DND-41 (cell line): ENCODE measurements at regions not wholly inside any gene's neighbourhood (a gene's known extent, or its start where the extent isn't known, plus 50 kb on each side); places are given as distances from the start of the nearest gene placed in this dataset.
"Not testable (repeated sequence)": the region's sequence is repeated elsewhere in the genome, so short reads cannot be mapped to it uniquely, and the experiment has no call there.

Experiments used
- ATAC-seq: fragments of 200-7000 bp; cut with Tn5 transposase; 3 replicates; pipeline ENCODE4 v1.9.1; 2021; ENCODE audit warnings: low read depth; ENCODE audit not compliant: insufficient read depth
- DNase-seq: peaks from one replicate; pipeline ENCODE4 v3.0.0-alpha.2; 2020
- H2AFZ ChIP-seq: 2 replicates; pipeline ENCODE4 v1.6.0; 2012; ENCODE audit warnings: low read depth, low read length
- H3K27ac ChIP-seq: 2 replicates; pipeline ENCODE4 v1.5.1; 2012; ENCODE audit warnings: low read length, inconsistent platforms
- H3K27me3 ChIP-seq: fragments of 200-600 bp; sonication (generic); 2 replicates; pipeline ENCODE4 v1.6.0; 2012; ENCODE audit warnings: low read length, mild to moderate bottlenecking, inconsistent platforms; ENCODE audit not compliant: insufficient read depth, poor library complexity
- H3K36me3 ChIP-seq: 2 replicates; pipeline ENCODE4 v1.5.1; 2012; ENCODE audit warnings: low read length, inconsistent platforms; ENCODE audit not compliant: insufficient read depth
- H3K4me1 ChIP-seq: 2 replicates; pipeline ENCODE4 v1.5.1; 2012; ENCODE audit warnings: mild to moderate bottlenecking, low read length; ENCODE audit not compliant: insufficient read depth
- H3K4me2 ChIP-seq: 2 replicates; pipeline ENCODE4 v1.6.0; 2012; ENCODE audit warnings: mild to moderate bottlenecking, moderate library complexity, low read length, inconsistent platforms; ENCODE audit not compliant: insufficient read depth
- H3K4me3 ChIP-seq, 2 experiments: fragments of 200-600 bp in 1 of 2; shearing (Covaris generic) in 1 of 2; 2 replicates each; pipeline ENCODE4 v1.5.1; 2012 to 2016; ENCODE audit warnings: inconsistent platforms in 2 of 2, low read length in 2 of 2, mild to moderate bottlenecking in 2 of 2, low read depth in 1 of 2, moderate library complexity in 1 of 2
- H3K79me2 ChIP-seq: 2 replicates; pipeline ENCODE4 v1.6.0; 2012; ENCODE audit warnings: low read length, inconsistent platforms; ENCODE audit not compliant: insufficient read depth
- H3K9ac ChIP-seq: 2 replicates; pipeline ENCODE4 v1.6.0; 2012; ENCODE audit warnings: low read depth, mild to moderate bottlenecking, inconsistent platforms, low read length, moderate library complexity
- H3K9me3 ChIP-seq: 2 replicates; pipeline ENCODE4 v1.5.1; 2012; ENCODE audit warnings: low read length, moderate library complexity, mild to moderate bottlenecking, inconsistent platforms; ENCODE audit not compliant: insufficient read depth, severe bottlenecking
- H4K20me1 ChIP-seq: 2 replicates; pipeline ENCODE4 v1.6.0; 2012; ENCODE audit warnings: low read length; ENCODE audit not compliant: insufficient read depth
- CTCF ChIP-seq: IDR thresholded peaks from 2 replicates; pipeline ENCODE4 v1.5.1; 2012; ENCODE audit warnings: borderline replicate concordance, low read length, moderate library complexity, mild to moderate bottlenecking; ENCODE audit not compliant: poor library complexity, severe bottlenecking; ENCODE audit errors: extremely low read depth
- EZH2 ChIP-seq: IDR thresholded peaks from 3 replicates; pipeline ENCODE4 v1.6.1; 2012; ENCODE audit warnings: borderline replicate concordance, low read depth, mild to moderate bottlenecking, moderate library complexity, low read length, inconsistent platforms; ENCODE audit not compliant: severe bottlenecking

- Histone ChIP-seq H3K27ac (no peak overlapping the region), H2AFZ (no peak overlapping the region), H3K27me3 (no peaks in the 10 kb centered on the region), H3K4me1 (no peaks in the 10 kb centered on the region), H4K20me1 (no peaks in the 10 kb centered on the region), H3K4me3 (no peak overlapping the region), H3K4me2 (no peak overlapping the region), H3K9me3 (no peaks in the 10 kb centered on the region), H3K79me2 (no peaks in the 10 kb centered on the region), H3K9ac (no peak overlapping the region), H3K36me3 (no peaks in the 10 kb centered on the region)
- ATAC-seq = no peak
- no peak for DNase-seq
- TF ChIP-seq CTCF (no peak), EZH2 (no peak)
Observed at GRCh38 chrX:18076434-18076833, 144.3 kb downstream of the BEND2 start.

- DNase-seq (no peak), ATAC-seq (no peak)
- H3K36me3 ChIP-seq = no peaks in the 10 kb centered on the region
- TF ChIP-seq CTCF (no peak), EZH2 (no peak)
- no peaks in the 10 kb centered on the region for H3K4me1 ChIP-seq
- no peaks in the 10 kb centered on the region for H4K20me1 ChIP-seq
- no peaks in the 10 kb centered on the region for H3K79me2 ChIP-seq
- no peak overlapping the region for H2AFZ ChIP-seq
- no peak overlapping the region for H3K27ac ChIP-seq
- no peak overlapping the region for H3K4me2 ChIP-seq
- H3K9me3 ChIP-seq = no peaks in the 10 kb centered on the region
- H3K9ac ChIP-seq = no peak overlapping the region
- no peaks in the 10 kb centered on the region for H3K27me3 ChIP-seq
- no peak overlapping the region for H3K4me3 ChIP-seq
Observed at GRCh38 chrX:18075603-18076002, 145.1 kb downstream of the BEND2 start.

GRCh38 chrX:18068045-18068444 lies 152.6 kb downstream of the BEND2 start:
- not testable (repeated sequence) for ATAC-seq, H3K4me3 ChIP-seq, H3K27ac ChIP-seq, H3K4me2 ChIP-seq, H3K27me3 ChIP-seq, H4K20me1 ChIP-seq, H2AFZ ChIP-seq, H3K79me2 ChIP-seq, H3K9me3 ChIP-seq, DNase-seq, H3K4me1 ChIP-seq, H3K9ac ChIP-seq, H3K36me3 ChIP-seq

GRCh38 chrX:18065956-18066355 lies 154.7 kb downstream of the BEND2 start:
- H3K4me1 ChIP-seq = no peaks in the 10 kb centered on the region
- H3K27me3 ChIP-seq = no peaks in the 10 kb centered on the region
- H4K20me1 ChIP-seq = no peaks in the 10 kb centered on the region
- H2AFZ ChIP-seq = no peak overlapping the region
- no peak overlapping the region for H3K4me3 ChIP-seq
- no peaks in the 10 kb centered on the region for H3K79me2 ChIP-seq
- TF ChIP-seq CTCF (no peak), EZH2 (no peak)
- no peak overlapping the region for H3K9ac ChIP-seq
- DNase-seq (no peak), ATAC-seq (no peak)
- H3K9me3 ChIP-seq = no peaks in the 10 kb centered on the region
- no peaks in the 10 kb centered on the region for H3K36me3 ChIP-seq
- no peak overlapping the region for H3K27ac ChIP-seq
- no peak overlapping the region for H3K4me2 ChIP-seq
